Suprapubic skin (tissue), 4 donors: ENCODE measurements at regions not wholly inside any gene's neighbourhood (a gene's known extent, or its start where the extent isn't known, plus 50 kb on each side); places are given as distances from the start of the nearest gene placed in this dataset.
"Not testable (repeated sequence)": the region's sequence is repeated elsewhere in the genome, so short reads cannot be mapped to it uniquely, and the experiment has no call there.

Experiments used
- DNase-seq, 2 donors: peaks; one replicate each; pipeline ENCODE4 v3.0.0-alpha.2; 2019; ENCODE audit warnings: low spot score in 2 of 2
- H3K27ac ChIP-seq: fragments of 200-600 bp; sonication (generic); one replicate; pipeline ENCODE4 v1.5.1; 2019
- H3K27me3 ChIP-seq: fragments of 200-600 bp; sonication (generic); one replicate; pipeline ENCODE4 v1.5.1; 2019
- H3K36me3 ChIP-seq: fragments of 200-600 bp; sonication (generic); one replicate; pipeline ENCODE4 v1.5.1; 2019
- H3K4me1 ChIP-seq: fragments of 200-600 bp; sonication (generic); one replicate; pipeline ENCODE4 v1.5.1; 2019
- H3K4me3 ChIP-seq: fragments of 200-600 bp; sonication (generic); one replicate; pipeline ENCODE4 v1.5.1; 2019; ENCODE audit warnings: mild to moderate bottlenecking
- H3K9me3 ChIP-seq: fragments of 200-600 bp; sonication (generic); one replicate; pipeline ENCODE4 v1.5.1; 2019
- EP300 ChIP-seq: sonication (generic); formaldehyde crosslinking; IDR thresholded peaks from one replicate; pipeline ENCODE4 v1.6.1; 2017; ENCODE audit warnings: antibody characterized with exemption
- POLR2A ChIP-seq, 2 donors: fragments of 450-650 bp; IDR thresholded peaks; one replicate each; pipeline ENCODE4 v1.6.1; 2017; ENCODE audit warnings: antibody characterized with exemption in 2 of 2, mild to moderate bottlenecking in 2 of 2, moderate library complexity in 2 of 2
- POLR2AphosphoS5 ChIP-seq, 3 donors: sonication (generic); formaldehyde crosslinking; IDR thresholded peaks; one replicate each; pipeline ENCODE4 v1.6.1; 2017; ENCODE audit warnings: antibody characterized with exemption in 3 of 3
- WGBS: methylation state at CpG from one replicate; pipeline ENCODE4 v1.1.5; 2018; 5-methylcytosine and 5-hydroxymethylcytosine counted together
- TF ChIP-seq, protein P1 (sequence below), 2 donors: fragments of 200-600 bp in 1 of 2; fragments of 450-650 bp in 1 of 2; sonication (generic) in 1 of 2; IDR thresholded peaks; one replicate each; pipeline ENCODE4 v1.5.1; 2016 to 2019; ENCODE audit warnings: antibody characterized with exemption in 2 of 2, mild to moderate bottlenecking in 1 of 2, moderate library complexity in 1 of 2

DNA sequence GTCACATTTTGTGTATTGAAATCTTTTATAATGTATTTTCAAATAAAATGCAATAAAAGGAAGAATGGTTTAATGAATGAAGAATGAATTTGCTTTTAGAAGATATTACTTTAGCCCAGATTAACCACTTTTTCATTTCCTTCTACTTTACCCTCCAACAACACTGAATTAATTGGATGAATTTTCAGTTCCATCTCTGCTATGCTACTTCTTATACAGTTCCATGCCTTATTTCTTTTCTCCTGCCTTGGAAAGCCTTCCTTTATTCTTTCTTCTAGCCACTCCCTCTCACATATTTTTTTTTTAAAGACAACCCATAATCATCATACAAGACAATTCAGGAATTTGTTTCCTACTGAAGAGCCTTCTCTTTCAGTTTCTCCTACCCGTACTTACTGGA lies 296.6 kb upstream of the TNC start:
- Histone ChIP-seq H3K36me3 (no peaks in the 10 kb centered on the region), H3K27me3 (no peaks in the 10 kb centered on the region), H3K4me3 (no peak overlapping the region), H3K27ac (peak overlapping the region; percentile 34), H3K9me3 (no peaks in the 10 kb centered on the region), H3K4me1 (peaks cover 4% of the 10 kb centered on the region)
- WGBS = 91% methylated on average over 1 of the region's 1 CpG
- TF ChIP-seq, protein P1, sequence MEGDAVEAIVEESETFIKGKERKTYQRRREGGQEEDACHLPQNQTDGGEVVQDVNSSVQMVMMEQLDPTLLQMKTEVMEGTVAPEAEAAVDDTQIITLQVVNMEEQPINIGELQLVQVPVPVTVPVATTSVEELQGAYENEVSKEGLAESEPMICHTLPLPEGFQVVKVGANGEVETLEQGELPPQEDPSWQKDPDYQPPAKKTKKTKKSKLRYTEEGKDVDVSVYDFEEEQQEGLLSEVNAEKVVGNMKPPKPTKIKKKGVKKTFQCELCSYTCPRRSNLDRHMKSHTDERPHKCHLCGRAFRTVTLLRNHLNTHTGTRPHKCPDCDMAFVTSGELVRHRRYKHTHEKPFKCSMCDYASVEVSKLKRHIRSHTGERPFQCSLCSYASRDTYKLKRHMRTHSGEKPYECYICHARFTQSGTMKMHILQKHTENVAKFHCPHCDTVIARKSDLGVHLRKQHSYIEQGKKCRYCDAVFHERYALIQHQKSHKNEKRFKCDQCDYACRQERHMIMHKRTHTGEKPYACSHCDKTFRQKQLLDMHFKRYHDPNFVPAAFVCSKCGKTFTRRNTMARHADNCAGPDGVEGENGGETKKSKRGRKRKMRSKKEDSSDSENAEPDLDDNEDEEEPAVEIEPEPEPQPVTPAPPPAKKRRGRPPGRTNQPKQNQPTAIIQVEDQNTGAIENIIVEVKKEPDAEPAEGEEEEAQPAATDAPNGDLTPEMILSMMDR (IDR thresholded peaks at IDR 0.05) = no peak
- TF ChIP-seq POLR2AphosphoS5 (IDR thresholded peaks at IDR 0.05) (no peak), POLR2A (IDR thresholded peaks at IDR 0.05) (no peak), EP300 (no peak)
- DNase-seq = no peak

DNA sequence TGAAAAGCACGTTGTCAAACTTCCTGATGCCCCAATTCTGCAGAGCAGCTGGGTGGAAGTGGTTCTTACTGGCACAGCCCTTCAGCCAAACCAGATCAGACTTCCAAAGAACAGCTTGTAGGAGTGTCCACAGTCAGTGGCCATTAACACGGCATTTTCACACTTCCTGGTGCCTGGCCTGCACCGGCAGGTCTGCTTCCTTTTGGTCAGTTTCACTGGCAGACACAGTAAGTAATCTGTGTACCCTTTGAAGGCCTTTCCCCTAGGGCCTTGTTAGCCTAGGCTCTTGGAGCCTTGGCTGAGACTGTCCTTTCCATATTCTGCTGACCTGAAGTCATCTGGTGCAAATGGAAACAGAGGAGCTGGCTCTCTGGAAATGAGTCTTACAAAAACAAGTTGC lies 297.5 kb upstream of the TNC start:
- 50% methylated on average over 3 of the region's 3 CpGs for WGBS
- no peak for TF ChIP-seq EP300
- no peak for TF ChIP-seq POLR2A (IDR thresholded peaks at IDR 0.05)
- TF ChIP-seq, protein P1 (IDR thresholded peaks at IDR 0.05) = no peak
- TF ChIP-seq POLR2AphosphoS5 (IDR thresholded peaks at IDR 0.05) = no peak
- Histone ChIP-seq H3K4me1 (peaks cover 4% of the 10 kb centered on the region), H3K36me3 (no peaks in the 10 kb centered on the region), H3K27ac (no peak overlapping the region), H3K27me3 (no peaks in the 10 kb centered on the region), H3K4me3 (no peak overlapping the region), H3K9me3 (no peaks in the 10 kb centered on the region)
- DNase-seq = no peak

DNA sequence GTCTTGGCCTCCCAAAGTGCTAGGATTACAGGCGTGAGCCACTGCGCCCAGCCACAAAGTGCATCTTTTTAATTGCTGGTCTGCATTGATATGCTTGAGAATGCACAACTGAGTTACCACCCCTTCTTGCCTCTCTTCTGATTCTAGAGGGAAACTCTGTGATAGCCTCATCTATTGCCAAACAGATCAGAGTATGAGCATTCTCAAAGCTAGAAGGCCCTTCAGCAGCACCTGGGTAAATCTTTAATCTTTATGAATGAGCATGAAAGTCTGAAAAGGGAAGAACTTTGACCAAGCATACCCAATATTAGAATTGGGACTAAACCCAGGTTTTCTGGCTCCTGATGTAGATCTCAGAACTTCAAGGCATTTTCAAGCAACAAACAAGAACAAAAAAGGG lies 298.3 kb upstream of the TNC start:
- H3K4me1 ChIP-seq = peaks cover 4% of the 10 kb centered on the region
- WGBS = 86% methylated on average over 2 of the region's 2 CpGs
- H3K4me3 ChIP-seq = no peak overlapping the region
- H3K36me3 ChIP-seq = no peaks in the 10 kb centered on the region
- no peaks in the 10 kb centered on the region for H3K9me3 ChIP-seq
- H3K27me3 ChIP-seq = no peaks in the 10 kb centered on the region
- no peak for TF ChIP-seq EP300
- TF ChIP-seq POLR2AphosphoS5 (IDR thresholded peaks at IDR 0.05) = no peak
- TF ChIP-seq, protein P1 (IDR thresholded peaks at IDR 0.05) = no peak
- TF ChIP-seq POLR2A (IDR thresholded peaks at IDR 0.05) = no peak
- no peak overlapping the region for H3K27ac ChIP-seq
- DNase-seq = no peak

DNA sequence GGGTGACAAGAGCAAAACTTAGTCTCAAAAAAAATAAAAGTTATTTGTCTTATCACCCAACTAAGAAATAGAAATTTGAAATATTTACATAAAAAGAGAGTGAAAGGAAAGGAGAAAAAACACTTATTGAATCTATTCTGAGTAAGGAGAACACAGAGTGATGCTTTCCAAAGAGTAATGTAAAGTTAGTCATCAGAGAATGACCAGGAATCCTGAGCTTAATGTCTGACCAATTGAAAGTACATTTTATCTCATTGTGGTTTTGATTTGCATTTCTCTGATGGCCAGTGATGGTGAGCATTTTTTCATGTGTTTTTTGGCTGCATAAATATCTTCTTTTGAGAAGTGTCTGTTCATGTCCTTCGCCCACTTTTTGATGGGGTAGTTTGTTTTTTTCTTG lies 300.2 kb upstream of the TNC start:
- not testable (repeated sequence) for H3K9me3 ChIP-seq, H3K27ac ChIP-seq, H3K4me1 ChIP-seq, H3K27me3 ChIP-seq, H3K36me3 ChIP-seq, H3K4me3 ChIP-seq, DNase-seq
- 48% methylated on average over 1 of the region's 1 CpG for WGBS

DNA sequence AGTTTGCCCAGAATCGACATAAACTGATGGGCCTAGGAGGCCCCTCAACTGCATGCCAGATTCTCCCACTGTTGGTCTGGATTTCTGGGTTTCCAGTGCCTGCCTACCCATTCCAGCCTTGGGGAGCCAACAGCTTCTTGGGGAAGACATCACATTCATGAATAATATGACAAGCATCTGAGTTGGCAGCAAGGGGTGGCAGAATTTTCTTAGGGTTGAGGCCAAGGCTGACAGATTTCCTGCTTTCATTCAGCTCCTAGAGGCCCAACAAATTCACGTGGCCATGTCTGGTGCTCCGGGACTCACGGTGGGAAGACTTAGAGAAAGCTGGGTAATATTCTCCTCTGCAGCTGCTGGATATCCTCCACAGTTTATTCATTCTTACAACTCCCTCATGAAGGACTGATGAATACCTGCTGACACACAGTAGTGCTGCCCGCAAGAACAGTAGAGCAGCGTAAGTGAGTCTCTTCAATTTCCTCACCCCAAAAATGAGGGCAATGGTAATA lies 305.0 kb upstream of the TNC start:
- Histone ChIP-seq H3K36me3 (no peaks in the 10 kb centered on the region), H3K27me3 (no peaks in the 10 kb centered on the region), H3K27ac (no peak overlapping the region), H3K9me3 (no peaks in the 10 kb centered on the region), H3K4me1 (no peaks in the 10 kb centered on the region), H3K4me3 (no peak overlapping the region)
- 79% methylated on average over 6 of the region's 6 CpGs for WGBS
- TF ChIP-seq, protein P1 (IDR thresholded peaks at IDR 0.05) = no peak
- TF ChIP-seq EP300 = no peak
- no peak for TF ChIP-seq POLR2A (IDR thresholded peaks at IDR 0.05)
- no peak for TF ChIP-seq POLR2AphosphoS5 (IDR thresholded peaks at IDR 0.05)
- no peak for DNase-seq

DNA sequence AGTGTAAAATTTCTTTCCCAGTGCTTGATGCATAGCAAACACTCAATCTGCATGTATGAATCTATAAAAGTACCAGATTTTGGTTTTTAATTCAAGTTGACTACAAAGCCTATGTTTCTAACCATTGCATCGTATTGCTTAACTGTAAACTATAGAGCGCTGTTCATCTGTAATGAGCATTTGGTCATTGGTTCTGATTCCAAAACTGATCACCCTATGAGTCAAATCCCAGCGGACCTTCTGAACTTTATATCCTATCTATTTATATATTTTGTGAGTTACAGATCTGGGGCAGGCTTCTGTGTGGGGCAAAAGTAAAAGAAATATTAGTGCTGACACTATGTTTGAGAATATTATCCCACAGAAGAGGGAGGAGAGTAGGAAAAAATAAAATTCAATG lies 305.7 kb upstream of the TNC start:
- no peak for DNase-seq
- Histone ChIP-seq H3K27ac (no peak overlapping the region), H3K4me3 (no peak overlapping the region), H3K4me1 (no peaks in the 10 kb centered on the region), H3K27me3 (no peaks in the 10 kb centered on the region), H3K9me3 (no peaks in the 10 kb centered on the region), H3K36me3 (no peaks in the 10 kb centered on the region)
- WGBS = 79% methylated on average over 3 of the region's 3 CpGs
- TF ChIP-seq EP300 (no peak), POLR2A (IDR thresholded peaks at IDR 0.05) (no peak), POLR2AphosphoS5 (IDR thresholded peaks at IDR 0.05) (no peak)
- TF ChIP-seq, protein P1 (IDR thresholded peaks at IDR 0.05) = no peak
